HepG2 (cell line): ENCODE measurements at regions not wholly inside any gene's neighbourhood (a gene's known extent, or its start where the extent isn't known, plus 50 kb on each side); places are given as distances from the start of the nearest gene placed in this dataset.

ENCODE experiments used
- ATAC-seq: fragments of 200-7000 bp; cut with Tn5 transposase; 3 replicates; pipeline ENCODE4 v1.9.1; 2020; ENCODE audit warnings: mild to moderate bottlenecking, moderate library complexity
- BruUV-seq: library from RNA; stranded (reverse); fragments of 400-500 nt; replicated peaks from 2 replicates; lab custom pipeline; 2021; lab: Mats Ljungman, UMichigan
- CTCF ChIA-PET: fragments of 300-600 bp; formaldehyde crosslinking; extraction: SDS; loops from one replicate; lab custom pipeline; 2021; ENCODE audit warnings: low total read pairs, inconsistent platforms, low intra/inter-chr PET ratio; lab: Yijun Ruan, JAX
- POLR2A ChIA-PET: fragments of 350-600 bp; sonication (Branson Sonifier 250); formaldehyde crosslinking; loops from one replicate; lab custom pipeline; 2020; ENCODE audit warnings: antibody characterized with exemption, inconsistent platforms; lab: Yijun Ruan, JAX
- DNase-seq: peaks from one replicate; pipeline ENCODE4 v3.0.0-alpha.2; 2015; ENCODE audit warnings: low spot score
- FAIRE-seq: peaks from 3 replicates; lab custom pipeline; 2011; peaks lifted over from hg19 to GRCh38; lab: Jason Lieb, UNC
- H2AFZ ChIP-seq: one replicate; pipeline ENCODE4 v1.6.1; 2011; ENCODE audit warnings: low read length, inconsistent platforms
- H3K27ac ChIP-seq: fragments of 300-600 bp; 3 replicates; pipeline ENCODE4 v1.8.0; 2011; ENCODE audit warnings: mixed run types, mild to moderate bottlenecking, mixed read lengths, low read length, inconsistent platforms; ENCODE audit not compliant: insufficient read depth; ENCODE audit errors: extremely low read length
- H3K27me3 ChIP-seq, 2 experiments: fragments of 200-600 bp in 1 of 2; 2 replicates in 1 of 2; 3 replicates in 1 of 2; pipeline versions ENCODE4 v1.6.0 to v1.8.0; 2011; ENCODE audit warnings: low read length in 2 of 2, mild to moderate bottlenecking in 2 of 2, moderate library complexity in 2 of 2, inconsistent platforms in 1 of 2; ENCODE audit not compliant: insufficient read depth in 2 of 2, control insufficient read depth in 1 of 2
- H3K36me3 ChIP-seq, 2 experiments: fragments of 200-600 bp in 1 of 2; replicated peaks in 1 of 2; 2 replicates in 1 of 2; 3 replicates in 1 of 2; pipeline versions ENCODE4 v1.5.1 to v1.8.0; 2011; ENCODE audit warnings: low read length in 2 of 2, inconsistent platforms in 1 of 2; ENCODE audit not compliant: insufficient read depth in 2 of 2, control insufficient read depth in 1 of 2
- H3K4me1 ChIP-seq: 2 replicates; pipeline ENCODE4 v1.5.1; 2012; ENCODE audit warnings: low read length, inconsistent platforms; ENCODE audit not compliant: insufficient read depth
- H3K4me2 ChIP-seq: 2 replicates; pipeline ENCODE4 v1.6.0; 2011; ENCODE audit warnings: low read depth, low read length, inconsistent platforms
- H3K4me3 ChIP-seq, 3 experiments: fragments of 200-600 bp in 1 of 3; sonication (generic), shearing (Covaris generic) in 1 of 3; replicated peaks in 1 of 3; 2 replicates each; pipeline ENCODE4 v1.5.1; 2011 to 2016; ENCODE audit warnings: low read length in 3 of 3, inconsistent platforms in 2 of 3, low read depth in 2 of 3, mild to moderate bottlenecking in 2 of 3, control low read depth in 1 of 3, mixed read lengths in 1 of 3; ENCODE audit not compliant: insufficient read depth in 1 of 3
- H3K79me2 ChIP-seq: one replicate; pipeline ENCODE4 v1.6.1; 2011; ENCODE audit warnings: low read length, inconsistent platforms; ENCODE audit not compliant: insufficient read depth
- H3K9ac ChIP-seq: 2 replicates; pipeline ENCODE4 v1.6.0; 2011; ENCODE audit warnings: mild to moderate bottlenecking, low read depth, low read length, inconsistent platforms; ENCODE audit not compliant: insufficient read depth
- H3K9me3 ChIP-seq: 2 replicates; pipeline ENCODE4 v1.5.1; 2012; ENCODE audit warnings: mild to moderate bottlenecking, low read length
- H4K20me1 ChIP-seq: 2 replicates; pipeline ENCODE4 v1.6.0; 2011; ENCODE audit warnings: inconsistent platforms, mild to moderate bottlenecking, low read length, moderate library complexity; ENCODE audit not compliant: insufficient read depth
- CC2D1A ChIP-seq: sonication (generic); formaldehyde crosslinking; IDR thresholded peaks from 2 replicates; pipeline ENCODE4 v1.8.1; 2023; ENCODE audit warnings: mild to moderate bottlenecking, missing genetic modification reagents
- E2F2 ChIP-seq: sonication (generic); formaldehyde crosslinking; IDR thresholded peaks from 2 replicates; pipeline ENCODE4 v1.4.0; 2020; ENCODE audit warnings: missing genetic modification reagents, borderline replicate concordance
- FOXP1 ChIP-seq, 2 experiments: fragments of 450-650 bp in 1 of 2; IDR thresholded peaks; 2 replicates each; pipeline ENCODE4 v1.6.1; 2017 to 2018; ENCODE audit warnings: antibody characterized with exemption in 1 of 2
- MTF1 ChIP-seq: sonication (generic); formaldehyde crosslinking; IDR thresholded peaks from 2 replicates; pipeline ENCODE4 v1.5.0; 2020; ENCODE audit warnings: missing genetic modification reagents
- THRA ChIP-seq: sonication (generic); formaldehyde crosslinking; IDR thresholded peaks from 2 replicates; pipeline ENCODE4 v1.4.0; 2020; ENCODE audit warnings: missing genetic modification reagents, borderline replicate concordance
- ZFP1 ChIP-seq: IDR thresholded peaks from 2 replicates; pipeline ENCODE4 v1.6.1; 2016
- ZSCAN25 ChIP-seq: sonication (generic); formaldehyde crosslinking; IDR thresholded peaks from 2 replicates; pipeline ENCODE4 v1.8.0; 2022; ENCODE audit warnings: mild to moderate bottlenecking, missing genetic modification reagents
- WGBS: methylation state at CpG from one replicate; pipeline ENCODE4 v1.1.6; 2017; ENCODE audit warnings: low lambda C conversion rate; 5-methylcytosine and 5-hydroxymethylcytosine counted together
- in situ Hi-C: cut with HindIII; loops from 2 replicates; pipeline ENCODE4 v1.10.0; 2017; ENCODE audit warnings: low pct_unique_long_range_greater_than_20kb; ENCODE audit not compliant: extremely low pct_ligation_motif_present
- intact Hi-C: fragments of 100-400 bp; cut with micrococcal nuclease; formaldehyde crosslinking; loops from one replicate; pipeline ENCODE4 v1.10.0; 2022; ENCODE audit not compliant: unreplicated experiment
- TF ChIP-seq, protein P1 (sequence below): sonication (generic); formaldehyde crosslinking; IDR thresholded peaks from 2 replicates; pipeline ENCODE4 v1.4.0; 2020; ENCODE audit warnings: missing genetic modification reagents
- TF ChIP-seq, protein P2 (sequence below): sonication (generic); formaldehyde crosslinking; IDR thresholded peaks from 2 replicates; pipeline ENCODE4 v1.5.0; 2020; ENCODE audit warnings: missing genetic modification reagents

DNA sequence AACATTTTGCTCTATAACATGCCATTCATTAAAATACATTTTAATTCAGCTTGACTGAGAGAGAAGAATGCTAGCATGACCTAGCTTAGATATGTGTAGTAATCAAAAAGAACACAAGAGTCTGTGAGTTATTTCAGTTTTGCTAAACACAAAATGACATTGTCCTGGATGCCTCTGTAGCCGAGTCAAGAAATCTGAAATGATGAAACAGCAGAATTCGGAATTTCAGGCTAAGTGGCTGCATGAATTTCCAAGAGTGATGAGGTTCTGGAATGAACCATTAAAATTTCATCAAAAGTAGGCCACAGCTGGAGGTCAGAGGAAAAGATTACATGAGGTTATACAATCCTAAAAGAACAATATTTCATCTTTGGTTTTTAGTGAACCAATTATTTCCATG is 79.1 kb upstream of the CXADR start:
- Histone ChIP-seq H3K9ac (no peak overlapping the region), H4K20me1 (no peaks in the 10 kb centered on the region), H3K27ac (no peak overlapping the region), H3K36me3 (no peaks in the 10 kb centered on the region), H3K4me3 (no peak overlapping the region), H3K4me1 (peaks cover 35% of the 10 kb centered on the region), H3K27me3 (no peaks in the 10 kb centered on the region), H2AFZ (no peak overlapping the region), H3K4me2 (no peak overlapping the region), H3K9me3 (no peaks in the 10 kb centered on the region), H3K79me2 (no peaks in the 10 kb centered on the region)
- CTCF ChIA-PET: no interaction called here
- WGBS: 28% methylated on average over 2 of the region's 2 CpGs
- DNase-seq (no peak), FAIRE-seq (no peak), ATAC-seq (no peak)
- intact Hi-C loops (no loop called here), in situ Hi-C loops (no loop called here)
- TF ChIP-seq CC2D1A (no peak), E2F2 (no peak), ZFP1 (CRISPR knock-in tag) (no peak), ZSCAN25 (CRISPR knock-in tag) (no peak), THRA (no peak), FOXP1 (IDR thresholded peaks at IDR 0.05) (no peak), FOXP1 (CRISPR knock-in tag; IDR thresholded peaks at IDR 0.05) (no peak), MTF1 (CRISPR knock-in tag) (no peak)
- TF ChIP-seq, protein P1, sequence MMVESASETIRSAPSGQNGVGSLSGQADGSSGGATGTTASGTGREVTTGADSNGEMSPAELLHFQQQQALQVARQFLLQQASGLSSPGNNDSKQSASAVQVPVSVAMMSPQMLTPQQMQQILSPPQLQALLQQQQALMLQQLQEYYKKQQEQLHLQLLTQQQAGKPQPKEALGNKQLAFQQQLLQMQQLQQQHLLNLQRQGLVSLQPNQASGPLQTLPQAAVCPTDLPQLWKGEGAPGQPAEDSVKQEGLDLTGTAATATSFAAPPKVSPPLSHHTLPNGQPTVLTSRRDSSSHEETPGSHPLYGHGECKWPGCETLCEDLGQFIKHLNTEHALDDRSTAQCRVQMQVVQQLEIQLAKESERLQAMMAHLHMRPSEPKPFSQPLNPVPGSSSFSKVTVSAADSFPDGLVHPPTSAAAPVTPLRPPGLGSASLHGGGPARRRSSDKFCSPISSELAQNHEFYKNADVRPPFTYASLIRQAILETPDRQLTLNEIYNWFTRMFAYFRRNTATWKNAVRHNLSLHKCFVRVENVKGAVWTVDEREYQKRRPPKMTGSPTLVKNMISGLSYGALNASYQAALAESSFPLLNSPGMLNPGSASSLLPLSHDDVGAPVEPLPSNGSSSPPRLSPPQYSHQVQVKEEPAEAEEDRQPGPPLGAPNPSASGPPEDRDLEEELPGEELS (CRISPR knock-in tag): no peak
- TF ChIP-seq, protein P2, sequence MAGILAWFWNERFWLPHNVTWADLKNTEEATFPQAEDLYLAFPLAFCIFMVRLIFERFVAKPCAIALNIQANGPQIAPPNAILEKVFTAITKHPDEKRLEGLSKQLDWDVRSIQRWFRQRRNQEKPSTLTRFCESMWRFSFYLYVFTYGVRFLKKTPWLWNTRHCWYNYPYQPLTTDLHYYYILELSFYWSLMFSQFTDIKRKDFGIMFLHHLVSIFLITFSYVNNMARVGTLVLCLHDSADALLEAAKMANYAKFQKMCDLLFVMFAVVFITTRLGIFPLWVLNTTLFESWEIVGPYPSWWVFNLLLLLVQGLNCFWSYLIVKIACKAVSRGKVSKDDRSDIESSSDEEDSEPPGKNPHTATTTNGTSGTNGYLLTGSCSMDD (CRISPR knock-in tag): no peak
- BruUV-seq: no TSS peak
- POLR2A ChIA-PET: no interaction called here
